ENCODE measurements at regions not wholly inside any gene's neighbourhood (a gene's known extent, or its start where the extent isn't known, plus 50 kb on each side); places are given as distances from the start of the nearest gene placed in this dataset.

GRCh38 chr7:156064971-156065386 is 252.7 kb upstream of the SHH start:
- H3K27ac Mint-ChIP-seq (ENCODE audit: unreplicated experiment), result no peak overlapping the region
- H3K9me3 Mint-ChIP-seq, result peaks cover 2% of the 10 kb centered on the region
- TF ChIP-seq, protein P1, sequence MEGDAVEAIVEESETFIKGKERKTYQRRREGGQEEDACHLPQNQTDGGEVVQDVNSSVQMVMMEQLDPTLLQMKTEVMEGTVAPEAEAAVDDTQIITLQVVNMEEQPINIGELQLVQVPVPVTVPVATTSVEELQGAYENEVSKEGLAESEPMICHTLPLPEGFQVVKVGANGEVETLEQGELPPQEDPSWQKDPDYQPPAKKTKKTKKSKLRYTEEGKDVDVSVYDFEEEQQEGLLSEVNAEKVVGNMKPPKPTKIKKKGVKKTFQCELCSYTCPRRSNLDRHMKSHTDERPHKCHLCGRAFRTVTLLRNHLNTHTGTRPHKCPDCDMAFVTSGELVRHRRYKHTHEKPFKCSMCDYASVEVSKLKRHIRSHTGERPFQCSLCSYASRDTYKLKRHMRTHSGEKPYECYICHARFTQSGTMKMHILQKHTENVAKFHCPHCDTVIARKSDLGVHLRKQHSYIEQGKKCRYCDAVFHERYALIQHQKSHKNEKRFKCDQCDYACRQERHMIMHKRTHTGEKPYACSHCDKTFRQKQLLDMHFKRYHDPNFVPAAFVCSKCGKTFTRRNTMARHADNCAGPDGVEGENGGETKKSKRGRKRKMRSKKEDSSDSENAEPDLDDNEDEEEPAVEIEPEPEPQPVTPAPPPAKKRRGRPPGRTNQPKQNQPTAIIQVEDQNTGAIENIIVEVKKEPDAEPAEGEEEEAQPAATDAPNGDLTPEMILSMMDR (conservative IDR thresholded peaks at IDR 0.05), result no peak
- H3K36me3 Mint-ChIP-seq (ENCODE audit: low read depth), result no peaks in the 10 kb centered on the region
- H3K4me3 Mint-ChIP-seq, result no peak overlapping the region
- peaks cover 11% of the 10 kb centered on the region for H3K27me3 Mint-ChIP-seq (ENCODE audit: low read depth)
- peaks cover 5% of the 10 kb centered on the region for H3K4me1 Mint-ChIP-seq
- no peak for DNase-seq (ENCODE audit: low read depth, low spot score)

DNA sequence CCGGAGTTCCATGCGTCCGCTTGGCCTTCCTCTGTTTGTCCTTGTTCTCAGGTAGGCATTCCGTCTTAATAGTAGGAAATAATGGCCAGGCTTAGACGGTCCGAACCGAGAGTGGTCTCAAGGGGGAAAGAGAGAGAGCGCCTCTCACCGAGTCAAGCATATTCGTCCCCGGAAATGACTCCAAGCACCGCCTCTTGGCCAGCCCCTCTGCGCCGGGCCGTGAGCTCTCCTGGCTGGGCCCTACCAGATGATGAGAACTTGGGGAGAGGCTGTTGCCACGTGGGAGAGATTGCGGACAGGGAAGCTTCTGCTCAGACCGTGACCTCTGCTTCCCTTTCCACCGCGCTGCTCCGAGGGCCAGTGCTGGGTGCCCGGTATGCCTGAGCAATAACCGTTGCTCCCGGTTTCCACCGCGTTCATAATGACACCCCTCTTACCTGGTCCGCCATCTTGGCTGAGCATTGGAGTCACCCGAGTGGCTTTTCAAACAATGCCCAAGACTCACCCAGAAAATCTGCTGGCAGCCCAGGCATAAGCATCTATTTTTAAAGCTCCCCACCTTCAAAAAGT is 251.1 kb upstream of the SHH start:
- Mint-ChIP-seq H3K4me3 (no peak overlapping the region), H3K27me3 (ENCODE audit: low read depth) (peaks cover 11% of the 10 kb centered on the region), H3K9me3 (peaks cover 2% of the 10 kb centered on the region), H3K36me3 (ENCODE audit: low read depth) (no peaks in the 10 kb centered on the region), H3K4me1 (peaks cover 5% of the 10 kb centered on the region), H3K27ac (ENCODE audit: unreplicated experiment) (no peak overlapping the region)
- no peak for DNase-seq (ENCODE audit: low read depth, low spot score)
- TF ChIP-seq, protein P1 (conservative IDR thresholded peaks at IDR 0.05), result no peak

GRCh38 chr7:156062286-156062685 is 250.0 kb upstream of the SHH start:
- Mint-ChIP-seq H3K4me1 (peaks cover 5% of the 10 kb centered on the region), H3K27ac (ENCODE audit: unreplicated experiment) (peak overlapping the region; percentile 36), H3K36me3 (ENCODE audit: low read depth) (no peaks in the 10 kb centered on the region), H3K27me3 (ENCODE audit: low read depth) (peaks cover 7% of the 10 kb centered on the region), H3K4me3 (no peak overlapping the region), H3K9me3 (peaks cover 2% of the 10 kb centered on the region)
- DNase-seq (ENCODE audit: low read depth, low spot score), result no peak
- TF ChIP-seq, protein P1 (conservative IDR thresholded peaks at IDR 0.05), result no peak

DNA sequence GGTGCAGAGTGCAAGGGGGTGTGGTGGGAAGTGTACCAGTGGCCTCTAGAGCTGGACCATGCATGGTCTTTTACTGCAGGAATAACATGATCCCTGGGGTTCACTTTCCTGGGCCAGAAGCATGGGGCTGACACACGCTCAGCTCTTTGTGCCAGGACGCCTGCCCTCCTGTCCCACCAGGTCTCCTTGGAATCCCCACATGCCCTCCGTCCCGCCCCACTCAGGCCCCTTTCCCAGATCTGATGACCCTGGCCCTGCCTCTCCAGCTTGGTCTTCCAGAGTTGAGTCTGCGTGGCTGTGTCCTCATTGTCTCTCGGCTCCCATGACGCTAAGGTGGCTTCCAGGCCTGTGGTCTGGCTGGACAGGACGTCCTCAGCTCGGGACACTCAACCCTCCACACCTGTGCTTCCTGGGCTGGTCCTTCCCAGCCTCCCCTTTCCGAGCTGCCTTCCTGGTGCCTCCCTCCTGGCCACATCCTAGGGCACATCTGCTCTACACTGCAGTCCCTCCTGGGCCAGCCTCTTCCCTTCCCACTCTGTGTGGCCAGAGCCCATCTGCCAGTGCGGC is 249.5 kb upstream of the SHH start:
- Mint-ChIP-seq H3K27ac (ENCODE audit: unreplicated experiment) (peak overlapping the region; percentile 36), H3K4me3 (no peak overlapping the region), H3K27me3 (ENCODE audit: low read depth) (peaks cover 7% of the 10 kb centered on the region), H3K9me3 (peaks cover 2% of the 10 kb centered on the region), H3K36me3 (ENCODE audit: low read depth) (no peaks in the 10 kb centered on the region), H3K4me1 (peaks cover 5% of the 10 kb centered on the region)
- no peak for DNase-seq (ENCODE audit: low read depth, low spot score)
- TF ChIP-seq, protein P1 (conservative IDR thresholded peaks at IDR 0.05), result no peak

DNA sequence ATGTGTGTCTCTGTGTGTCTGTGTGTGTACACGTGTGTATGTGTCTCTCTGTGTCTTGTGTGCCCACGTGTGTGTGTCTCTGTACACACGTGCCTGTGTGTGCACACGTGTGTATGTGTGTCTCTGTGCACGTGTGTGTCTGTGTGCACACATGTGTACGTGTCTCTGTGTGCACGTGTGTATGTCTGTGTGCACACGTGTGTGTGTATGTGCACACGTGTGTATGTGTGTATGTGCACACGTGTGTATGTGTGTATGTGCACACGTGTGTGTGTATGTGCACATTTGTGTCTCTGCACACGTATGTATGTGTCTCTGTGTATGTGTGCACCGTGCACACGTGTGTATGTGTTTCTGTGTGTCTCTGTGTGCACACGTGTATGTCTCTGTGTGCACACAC is 248.7 kb upstream of the SHH start:
- Mint-ChIP-seq H3K4me3 (no peak overlapping the region), H3K4me1 (peaks cover 5% of the 10 kb centered on the region), H3K27me3 (ENCODE audit: low read depth) (peaks cover 4% of the 10 kb centered on the region), H3K9me3 (peaks cover 2% of the 10 kb centered on the region), H3K27ac (ENCODE audit: unreplicated experiment) (no peak overlapping the region), H3K36me3 (ENCODE audit: low read depth) (no peaks in the 10 kb centered on the region)
- no peak for DNase-seq (ENCODE audit: low read depth, low spot score)
- TF ChIP-seq, protein P1 (conservative IDR thresholded peaks at IDR 0.05), result no peak
